Subcutaneous abdominal adipose tissue (tissue), 5 donors: ENCODE measurements at regions not wholly inside any gene's neighbourhood (a gene's known extent, or its start where the extent isn't known, plus 50 kb on each side); places are given as distances from the start of the nearest gene placed in this dataset.

ENCODE experiments used
- H3K27ac ChIP-seq: one replicate; pipeline ENCODE4 v1.7.0; 2013; ENCODE audit warnings: low read depth, mild to moderate bottlenecking, inconsistent platforms, low read length, moderate library complexity
- H3K27me3 ChIP-seq, 5 donors: one replicate each; pipeline ENCODE4 v1.7.0; 2013; ENCODE audit warnings: low read length in 5 of 5, inconsistent platforms in 1 of 5; ENCODE audit not compliant: control insufficient read depth in 5 of 5, insufficient read depth in 4 of 5
- H3K36me3 ChIP-seq, 5 donors: one replicate each; pipeline ENCODE4 v1.7.0; 2013; ENCODE audit warnings: low read length in 5 of 5; ENCODE audit not compliant: control insufficient read depth in 5 of 5, insufficient read depth in 5 of 5
- H3K4me1 ChIP-seq, 5 donors: one replicate each; pipeline ENCODE4 v1.7.0; 2013; ENCODE audit warnings: low read length in 5 of 5, mild to moderate bottlenecking in 3 of 5, moderate library complexity in 1 of 5; ENCODE audit not compliant: control insufficient read depth in 5 of 5, insufficient read depth in 5 of 5
- H3K4me3 ChIP-seq, 5 donors: one replicate each; pipeline ENCODE4 v1.7.0; 2013; ENCODE audit warnings: low read length in 5 of 5, low read depth in 1 of 5
- H3K9ac ChIP-seq, 5 donors: one replicate each; pipeline ENCODE4 v1.7.0; 2013; ENCODE audit warnings: low read length in 5 of 5, mild to moderate bottlenecking in 4 of 5, moderate library complexity in 3 of 5
- H3K9me3 ChIP-seq, 5 donors: one replicate each; pipeline ENCODE4 v1.7.0; 2013; ENCODE audit warnings: low read length in 5 of 5; ENCODE audit not compliant: control insufficient read depth in 5 of 5
- donor health status: healthy.
- donor health status: healthy.
- donor health status: healthy.
- donor health status: healthy.
- donor health status: healthy.

DNA sequence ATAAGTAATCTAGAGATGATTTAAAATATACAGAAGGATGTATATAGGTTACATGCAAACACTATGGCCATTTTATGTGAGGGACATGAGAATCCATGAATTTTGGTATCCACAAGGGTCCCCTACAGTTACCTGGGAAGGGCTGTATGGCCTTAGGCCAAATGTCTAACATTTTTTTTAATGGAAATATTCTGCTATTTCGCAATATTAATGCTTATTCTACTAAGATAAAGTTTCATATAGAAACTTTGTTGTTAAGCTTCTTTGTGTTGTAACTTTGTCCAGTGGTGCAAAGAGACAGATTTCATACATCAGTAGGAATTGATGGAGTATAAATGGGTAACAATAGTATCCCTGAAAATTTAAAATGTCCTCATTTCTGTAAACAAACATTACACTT, 233.4 kb upstream of the THBS1 start:
- no peaks in the 10 kb centered on the region for H3K27me3 ChIP-seq
- no peaks in the 10 kb centered on the region for H3K4me1 ChIP-seq
- peaks cover 0 to 8% (median 4%) of the 10 kb centered on the region in 5 donors for H3K9me3 ChIP-seq
- H3K9ac ChIP-seq, result no peak overlapping the region
- H3K36me3 ChIP-seq, result no peaks in the 10 kb centered on the region
- H3K4me3 ChIP-seq, result no peak overlapping the region
- H3K27ac ChIP-seq, result no peak overlapping the region

DNA sequence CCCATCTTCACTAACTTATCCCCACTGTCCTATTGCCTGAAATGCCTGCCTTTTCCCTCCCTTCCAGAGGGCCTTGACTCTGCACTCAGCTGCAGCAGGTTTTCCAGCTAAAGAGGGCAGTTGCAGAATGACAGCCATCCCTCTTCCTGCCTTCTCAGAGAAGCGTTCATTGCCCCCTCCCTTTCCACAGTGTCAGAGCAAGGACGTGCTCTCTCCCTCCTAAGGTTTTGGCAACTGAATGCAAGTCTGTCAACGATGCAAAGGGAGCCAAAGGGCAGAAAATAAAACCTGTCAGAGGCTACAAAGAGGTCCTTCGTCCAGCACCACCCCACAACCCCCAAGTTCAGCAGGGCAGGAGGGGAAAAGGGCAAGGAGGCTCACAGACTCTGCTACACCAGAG, 230.1 kb upstream of the THBS1 start:
- no peaks in the 10 kb centered on the region for H3K36me3 ChIP-seq
- no peaks in the 10 kb centered on the region for H3K9me3 ChIP-seq
- H3K27me3 ChIP-seq, result no peaks in the 10 kb centered on the region
- H3K9ac ChIP-seq, result no peak overlapping the region
- no peak overlapping the region for H3K27ac ChIP-seq
- no peaks in the 10 kb centered on the region for H3K4me1 ChIP-seq
- no peak overlapping the region for H3K4me3 ChIP-seq

DNA sequence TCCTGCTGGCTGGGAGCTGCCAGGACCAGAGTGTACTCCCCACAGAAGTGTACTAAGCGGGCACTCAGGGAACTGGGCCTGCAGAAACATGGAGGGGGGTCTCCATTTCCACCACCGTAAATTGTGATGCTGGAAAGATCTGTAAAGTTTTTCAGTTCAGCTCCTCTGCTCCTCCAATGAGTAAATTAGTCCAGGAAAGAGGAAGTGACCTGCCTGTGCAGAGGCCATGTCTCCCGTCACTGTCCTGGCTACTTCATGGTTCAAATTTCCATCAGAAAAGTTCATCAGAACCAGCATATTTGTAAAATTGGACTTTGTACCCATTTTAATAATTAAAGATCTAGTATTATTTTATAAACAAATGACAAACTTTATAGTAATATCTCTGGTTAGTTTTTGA, 226.7 kb upstream of the THBS1 start:
- Histone ChIP-seq H3K9ac (no peak overlapping the region), H3K27me3 (no peaks in the 10 kb centered on the region), H3K4me3 (no peak overlapping the region), H3K9me3 (no peaks in the 10 kb centered on the region), H3K4me1 (peaks cover 0 to 2% (median 0%) of the 10 kb centered on the region in 5 donors), H3K27ac (no peak overlapping the region), H3K36me3 (no peaks in the 10 kb centered on the region)

DNA sequence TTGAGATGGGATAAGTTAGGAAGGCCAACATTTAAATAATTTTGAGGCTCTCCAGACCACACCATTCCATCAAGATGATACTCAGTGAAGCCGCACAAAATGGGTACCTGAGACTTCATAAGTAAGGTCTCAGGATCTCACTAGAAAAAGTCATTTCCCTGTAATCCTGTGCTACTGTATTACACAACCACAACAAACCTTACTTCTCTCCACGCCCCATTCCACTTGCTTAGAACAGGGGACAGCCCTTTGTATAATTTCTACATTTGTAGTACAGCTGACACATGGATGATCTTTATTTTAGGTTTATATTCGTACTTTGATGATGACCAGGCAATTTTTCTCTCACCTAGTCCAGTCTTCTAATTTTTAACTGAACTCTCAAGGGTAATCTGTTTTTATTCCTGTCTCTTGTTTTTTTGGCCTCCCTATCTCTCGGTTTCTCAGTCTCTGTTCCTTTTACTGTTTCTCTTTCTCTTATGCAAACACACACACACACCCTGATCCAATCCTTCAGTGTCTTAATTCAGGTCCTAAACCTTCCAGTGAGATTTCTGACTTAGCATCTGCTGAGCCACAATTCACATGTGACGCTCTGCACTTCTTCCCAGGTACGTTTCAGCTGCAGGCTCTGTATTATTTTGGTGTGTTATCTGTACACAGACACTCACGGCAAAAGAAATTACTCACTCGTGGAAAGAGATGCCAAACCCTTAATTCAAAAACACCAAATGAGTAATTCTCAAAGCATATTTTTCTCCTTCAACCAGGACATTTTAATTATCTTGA, 223.2 kb upstream of the THBS1 start:
- Histone ChIP-seq H3K27ac (no peak overlapping the region), H3K9me3 (no peaks in the 10 kb centered on the region)

DNA sequence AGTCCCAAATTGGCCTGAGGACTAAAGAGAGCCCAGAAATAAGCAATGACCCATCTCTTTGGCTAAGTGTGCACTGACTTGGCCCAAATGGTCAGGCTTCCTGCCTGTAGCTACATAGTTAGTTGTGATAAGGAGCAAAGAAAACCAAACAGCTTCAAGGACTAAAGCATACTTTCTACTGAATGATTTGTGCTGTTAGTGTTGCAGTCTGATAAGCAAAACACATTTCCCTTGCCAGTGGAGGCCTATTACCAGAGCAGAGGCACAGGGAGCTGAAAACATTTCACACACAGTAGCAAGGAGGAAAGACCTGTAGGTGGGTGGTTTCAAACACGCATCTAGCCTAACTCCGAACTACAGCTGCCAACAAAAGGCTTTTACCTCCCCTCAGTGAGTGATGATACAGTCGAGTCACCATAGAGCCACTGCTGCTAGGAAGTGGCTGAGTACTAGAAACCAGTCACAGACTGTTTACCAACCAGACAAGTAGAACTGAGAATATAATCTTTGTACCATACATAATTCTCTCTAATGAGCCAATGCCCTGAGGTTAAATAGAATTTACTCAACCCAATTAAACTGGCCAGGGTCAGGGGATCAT, 222.3 kb upstream of the THBS1 start:
- H3K27me3 ChIP-seq, result no peaks in the 10 kb centered on the region
- H3K4me3 ChIP-seq, result no peak overlapping the region
- H3K36me3 ChIP-seq, result no peaks in the 10 kb centered on the region
- no peaks in the 10 kb centered on the region for H3K9me3 ChIP-seq
- no peak overlapping the region for H3K9ac ChIP-seq
- H3K27ac ChIP-seq, result no peak overlapping the region
- peaks cover 0 to 10% (median 2%) of the 10 kb centered on the region in 5 donors for H3K4me1 ChIP-seq

More for the DNA sequence above, 223.2 kb upstream of the THBS1 start:
- Histone ChIP-seq H3K9ac (no peak overlapping the region), H3K27me3 (no peaks in the 10 kb centered on the region), H3K36me3 (no peaks in the 10 kb centered on the region), H3K4me3 (no peak overlapping the region), H3K4me1 (peaks cover 0 to 10% (median 2%) of the 10 kb centered on the region in 5 donors)

DNA sequence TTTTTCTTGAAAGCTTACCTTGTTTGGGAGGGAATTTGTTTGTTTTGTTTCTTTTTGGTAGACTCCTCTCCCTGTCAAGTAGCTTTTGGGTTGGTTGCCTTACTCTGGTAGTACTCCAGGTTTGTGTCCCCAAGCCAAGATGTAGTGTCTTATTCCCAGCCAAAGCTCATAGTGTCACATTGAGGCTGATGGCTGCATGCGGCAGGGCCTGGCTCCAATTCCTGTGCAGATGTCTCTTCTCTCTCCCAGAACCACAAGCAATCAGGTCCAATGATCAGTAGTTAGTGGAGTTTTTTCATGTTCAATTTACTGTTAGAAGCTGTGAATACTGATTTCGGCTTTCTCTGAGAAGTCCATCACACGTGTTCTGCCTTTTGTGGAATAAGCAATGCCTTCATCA, 221.1 kb upstream of the THBS1 start:
- H3K4me3 ChIP-seq, result no peak overlapping the region
- no peaks in the 10 kb centered on the region for H3K9me3 ChIP-seq
- peaks cover 0 to 16% (median 3%) of the 10 kb centered on the region in 5 donors for H3K4me1 ChIP-seq
- no peak overlapping the region for H3K27ac ChIP-seq
- no peaks in the 10 kb centered on the region for H3K27me3 ChIP-seq
- no peak overlapping the region for H3K9ac ChIP-seq
- no peaks in the 10 kb centered on the region for H3K36me3 ChIP-seq

DNA sequence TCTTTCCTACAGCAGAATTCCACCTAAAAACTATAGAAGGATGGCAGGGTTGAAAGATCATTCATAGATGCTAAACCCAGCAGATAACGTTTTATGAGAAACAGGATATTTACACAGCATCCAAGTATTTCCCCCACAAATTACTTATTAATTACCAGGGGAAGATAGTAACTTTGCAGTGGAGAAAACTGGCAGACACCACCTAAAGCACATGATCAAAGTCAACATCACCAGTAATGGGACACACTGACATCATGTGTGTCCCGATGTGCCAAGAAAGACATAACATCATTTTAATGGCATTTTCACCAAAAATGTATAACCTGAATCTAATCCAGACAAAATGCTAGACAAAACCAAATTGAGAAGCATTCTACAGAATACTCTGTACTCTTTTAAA, 220.4 kb upstream of the THBS1 start:
- Histone ChIP-seq H3K36me3 (no peaks in the 10 kb centered on the region), H3K9ac (no peak overlapping the region), H3K4me1 (peaks cover 0 to 16% (median 3%) of the 10 kb centered on the region in 5 donors), H3K9me3 (no peaks in the 10 kb centered on the region), H3K27me3 (no peaks in the 10 kb centered on the region), H3K4me3 (no peak overlapping the region), H3K27ac (no peak overlapping the region)

DNA sequence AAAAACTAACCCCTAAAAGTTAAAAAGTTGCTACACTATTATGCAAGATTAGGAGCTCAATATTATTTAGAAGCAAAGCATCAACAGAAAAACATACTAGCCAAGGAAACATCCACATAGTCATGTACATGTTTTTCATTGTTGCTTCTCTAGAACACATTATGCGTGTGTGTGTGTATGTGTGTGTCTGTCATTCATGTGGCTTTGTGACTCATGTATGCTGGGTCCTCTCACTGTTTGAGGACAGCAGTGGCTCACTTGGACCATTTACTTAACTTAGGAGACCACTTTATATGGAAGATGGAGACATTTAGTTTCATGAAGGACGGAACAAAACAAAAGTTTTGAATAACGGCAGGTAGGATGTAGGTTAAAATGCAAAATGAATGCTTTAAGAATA, 219.4 kb upstream of the THBS1 start:
- Histone ChIP-seq H3K4me3 (no peak overlapping the region), H3K4me1 (peaks cover 0 to 16% (median 3%) of the 10 kb centered on the region in 5 donors), H3K9me3 (no peaks in the 10 kb centered on the region), H3K27me3 (no peaks in the 10 kb centered on the region), H3K36me3 (no peaks in the 10 kb centered on the region), H3K9ac (no peak overlapping the region), H3K27ac (no peak overlapping the region)

DNA sequence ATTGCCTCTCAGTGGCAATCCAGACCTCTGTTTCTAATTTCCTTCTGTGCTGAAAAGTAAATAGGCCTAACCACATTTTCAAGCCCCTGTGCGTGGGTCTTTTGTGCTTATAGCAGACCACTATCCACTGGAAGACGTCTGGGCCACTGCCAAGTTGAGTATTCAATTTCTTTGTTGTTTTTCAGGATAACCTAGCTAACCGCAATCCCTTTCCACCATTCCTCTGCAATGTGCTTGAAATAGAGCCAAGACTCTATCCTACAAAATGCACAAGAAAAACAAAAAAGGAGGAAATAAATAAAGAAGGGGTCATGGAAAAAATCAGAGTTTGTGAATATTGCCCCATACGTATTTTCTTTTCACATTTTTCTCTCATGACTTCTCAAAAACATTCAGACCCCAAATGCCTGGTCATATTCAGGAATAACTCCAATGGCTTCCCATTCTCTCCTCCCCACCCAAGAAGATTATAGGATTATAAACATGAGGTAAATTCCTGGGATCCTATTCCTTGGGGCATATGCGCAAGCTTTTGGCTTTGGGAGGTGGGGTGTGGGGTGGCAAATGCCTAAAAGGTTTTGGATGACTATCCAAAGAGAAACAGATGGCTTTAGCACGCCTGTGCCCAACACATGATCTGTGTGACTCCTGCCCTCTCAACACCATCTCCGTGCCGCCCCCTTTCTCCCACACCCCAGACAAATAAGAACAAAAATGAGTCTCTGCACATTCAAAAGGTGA, 217.9 kb upstream of the THBS1 start:
- Histone ChIP-seq H3K9me3 (no peaks in the 10 kb centered on the region), H3K9ac (no peak overlapping the region), H3K27me3 (no peaks in the 10 kb centered on the region), H3K27ac (no peak overlapping the region), H3K4me3 (no peak overlapping the region), H3K36me3 (no peaks in the 10 kb centered on the region), H3K4me1 (peaks cover 0 to 16% (median 3%) of the 10 kb centered on the region in 5 donors)
